Heart right ventricle (tissue), 16 donors: ENCODE measurements at regions not wholly inside any gene's neighbourhood (a gene's known extent, or its start where the extent isn't known, plus 50 kb on each side); places are given as distances from the start of the nearest gene placed in this dataset.
"Not testable (repeated sequence)": the region's sequence is repeated elsewhere in the genome, so short reads cannot be mapped to it uniquely, and the experiment has no call there.

Experiments used
- ATAC-seq, 8 donors: fragments of 200-7000 bp; cut with Tn5 transposase; one replicate each; pipeline ENCODE4 v1.9.1; 2020; ENCODE audit warnings: mild to moderate bottlenecking in 8 of 8, moderate library complexity in 8 of 8, moderate number of reproducible peaks in 1 of 8
- DNase-seq, 2 donors: peaks; one replicate each; pipeline ENCODE4 v3.0.0-alpha.2; 2020
- H3K27ac ChIP-seq, 10 donors: fragments of 200-600 bp; sonication (generic) in 2 of 10; one replicate each; pipeline versions ENCODE4 v1.5.0 to v1.8.0; 2020 to 2022; ENCODE audit warnings: mild to moderate bottlenecking in 3 of 10
- H3K27me3 ChIP-seq, 7 donors: fragments of 200-600 bp; one replicate each; pipeline ENCODE4 v1.8.0; 2021 to 2022; ENCODE audit warnings: mild to moderate bottlenecking in 2 of 7
- H3K36me3 ChIP-seq, 9 donors: fragments of 200-600 bp; sonication (generic) in 1 of 9; one replicate each; pipeline versions ENCODE4 v1.5.0 to v1.8.0; 2020 to 2022; ENCODE audit warnings: mild to moderate bottlenecking in 2 of 9
- H3K4me1 ChIP-seq, 9 donors: fragments of 200-600 bp; sonication (generic) in 1 of 9; one replicate each; pipeline versions ENCODE4 v1.5.0 to v1.8.0; 2020 to 2022; ENCODE audit warnings: mild to moderate bottlenecking in 4 of 9
- H3K4me3 ChIP-seq, 10 donors: fragments of 200-600 bp; sonication (generic) in 2 of 10; one replicate each; pipeline versions ENCODE4 v1.5.0 to v1.8.0; 2020 to 2022; ENCODE audit warnings: mild to moderate bottlenecking in 7 of 10, moderate library complexity in 2 of 10
- H3K9me3 ChIP-seq, 11 donors: fragments of 200-600 bp in 10 of 11; sonication (generic) in 2 of 11; one replicate each; pipeline versions ENCODE4 v1.5.0 to v1.8.0; 2013 to 2022; ENCODE audit warnings: mild to moderate bottlenecking in 2 of 11, control low read depth in 1 of 11, moderate library complexity in 1 of 11
- CTCF ChIP-seq, 9 donors: fragments of 200-600 bp; sonication (generic) in 2 of 9; IDR thresholded peaks; one replicate each; pipeline versions ENCODE4 v1.5.0 to v1.8.0; 2021 to 2022; ENCODE audit warnings: antibody characterized with exemption in 9 of 9, mild to moderate bottlenecking in 5 of 9, moderate library complexity in 1 of 9
- WGBS, 2 donors: extraction: QIAGEN DNeasy Blood & Tissue Kit; methylation state at CpG; one replicate each; pipeline ENCODE4 v1.1.7; 2013; ENCODE audit warnings: inconsistent platforms in 1 of 2; 5-methylcytosine and 5-hydroxymethylcytosine counted together
- intact Hi-C, 10 donors: fragments of 100-400 bp; cut with DNase I; formaldehyde crosslinking; loops; one replicate each; pipeline versions ENCODE4 v1.11.1 to v1.14.2; 2022
- donor health status: Arrhythmogenic right ventricular cardiomyopathy.
- donor health status: ischemic (EF 13 %, LVEDD 7.1; RV severe dilation, severe dysfunction).
- donor health status: healthy with polysubstance abuse.
- donor health status: DM: no; HTN: yes; CAD: no.
- donor health status: DM: no; HTN: no; CAD: no.
- donor health status: ischemic (EF 25% LVEDD 6.9; RV normal size, moderate dysfunction).
- donor health status: ischemic (EF 25% LVEDD 5.7; RV mildly dilated, moderate dysfunction).
- donor health status: healthy.
- donor health status: DM: yes; HTN: yes; CAD: no.
- donor health status: Ischemic cardiomyopathy.
- donor health status: ischemic (EF 35%, LVEDD 5.7; RV mildly dilated, moderate dysfunction).
- donor health status: nonischemic (EF 11% LVEDD 7.7; RV severe dilation, severe dysfunction).
- donor health status: DM: yes; HTN: yes; CAD: no.
- donor health status: PGD.
- donor health status: ischemic (EF 29% LVEDD 5.4; RV normal size, mild dysfunction).
- donor health status: nonischemic (EF 23%, LVEDD 6.1; RV moderate dilation, normal function).

- no peak for DNase-seq
- ATAC-seq, result no peak
- H3K27me3 ChIP-seq, result no peaks in the 10 kb centered on the region
- intact Hi-C loops, result no loop called here
- peaks cover 0 to 10% (median 0%) of the 10 kb centered on the region in 11 donors for H3K9me3 ChIP-seq
- no peak overlapping the region for H3K4me3 ChIP-seq
- peaks cover 0 to 10% (median 0%) of the 10 kb centered on the region in 9 donors for H3K4me1 ChIP-seq
- TF ChIP-seq CTCF (IDR thresholded peaks at IDR 0.05), result no peak
- 56 to 58% methylated on average over 3 of the region's 3 CpGs for WGBS, 2 donors
- no peaks in the 10 kb centered on the region for H3K36me3 ChIP-seq
- no peak overlapping the region for H3K27ac ChIP-seq
These were observed 190.7 kb upstream of the RBBP8 start for GRCh38 chr18:22742409-22742808.

- WGBS, 2 donors, result 70 to 73% methylated on average over 1 of the region's 1 CpG
- DNase-seq, result no peak
- intact Hi-C loops, result no loop called here
- ATAC-seq, result no peak
- no peaks in the 10 kb centered on the region for H3K27me3 ChIP-seq
- peaks cover 0 to 10% (median 0%) of the 10 kb centered on the region in 11 donors for H3K9me3 ChIP-seq
- H3K4me3 ChIP-seq, result no peak overlapping the region
- TF ChIP-seq CTCF (IDR thresholded peaks at IDR 0.05), result no peak
- H3K4me1 ChIP-seq, result no peaks in the 10 kb centered on the region
- no peaks in the 10 kb centered on the region for H3K36me3 ChIP-seq
- H3K27ac ChIP-seq, result no peak overlapping the region
These were observed 187.2 kb upstream of the RBBP8 start for GRCh38 chr18:22745966-22746365.

GRCh38 chr18:22752014-22752413 lies 181.1 kb upstream of the RBBP8 start:
- peak in 2 of 8 donors; percentile 11 for ATAC-seq
- H3K36me3 ChIP-seq, result no peaks in the 10 kb centered on the region
- no peak for TF ChIP-seq CTCF (IDR thresholded peaks at IDR 0.05)
- H3K4me1 ChIP-seq, result peaks cover 0 to 15% (median 8%) of the 10 kb centered on the region in 9 donors
- no peak overlapping the region for H3K27ac ChIP-seq
- no peaks in the 10 kb centered on the region for H3K9me3 ChIP-seq
- WGBS, 2 donors, result 92 to 97% methylated on average over 2 of the region's 2 CpGs
- DNase-seq, result no peak
- H3K4me3 ChIP-seq, result no peak overlapping the region
- intact Hi-C loops, result no loop called here
- H3K27me3 ChIP-seq, result no peaks in the 10 kb centered on the region

- intact Hi-C loops, result no loop called here
- DNase-seq, result peak in 1 of 2 donors; percentile 40
- H3K36me3 ChIP-seq, result no peaks in the 10 kb centered on the region
- peaks cover 0 to 15% (median 8%) of the 10 kb centered on the region in 9 donors for H3K4me1 ChIP-seq
- no peaks in the 10 kb centered on the region for H3K9me3 ChIP-seq
- 47 to 56% methylated on average over 8 of the region's 8 CpGs for WGBS, 2 donors
- peak; percentile 79 to 99 (median 96) for ATAC-seq
- H3K27ac ChIP-seq, result peak overlapping the region in 5 of 10 donors; percentile 43 to 67 (median 52)
- H3K27me3 ChIP-seq, result no peaks in the 10 kb centered on the region
- TF ChIP-seq CTCF (IDR thresholded peaks at IDR 0.05), result no peak
- H3K4me3 ChIP-seq, result no peak overlapping the region
These were observed 179.8 kb upstream of the RBBP8 start for GRCh38 chr18:22753130-22753831.

GRCh38 chr18:22764005-22764404 lies 169.1 kb upstream of the RBBP8 start:
- H3K4me3 ChIP-seq, DNase-seq, intact Hi-C loops, H3K36me3 ChIP-seq, H3K27ac ChIP-seq, ATAC-seq, H3K27me3 ChIP-seq: not testable (repeated sequence)
- 92 to 98% methylated on average over 2 of the region's 2 CpGs for WGBS, 2 donors
- Histone ChIP-seq H3K9me3 (peaks cover 0 to 13% (median 0%) of the 10 kb centered on the region in 11 donors), H3K4me1 (peaks cover 0 to 18% (median 0%) of the 10 kb centered on the region in 9 donors)
